ENCODE measurements at regions not wholly inside any gene's neighbourhood (a gene's known extent, or its start where the extent isn't known, plus 50 kb on each side); places are given as distances from the start of the nearest gene placed in this dataset.

GRCh38 chr3:118137778-118138177 lies 896.9 kb downstream of the IGSF11 start:
- no peak for ATAC-seq

GRCh38 chr3:118144919-118145318 lies 889.7 kb downstream of the IGSF11 start:
- TF ChIP-seq ZC3H10 (CRISPR knock-in tag; IDR thresholded peaks at IDR 0.05) (no peak), PPARA (CRISPR knock-in tag; IDR thresholded peaks at IDR 0.05; ENCODE audit: borderline replicate concordance) (no peak), TOX (CRISPR knock-in tag; IDR thresholded peaks at IDR 0.05; ENCODE audit: borderline replicate concordance) (no peak), ZNF70 (CRISPR knock-in tag; IDR thresholded peaks at IDR 0.05) (no peak), GLIS3 (CRISPR knock-in tag; IDR thresholded peaks at IDR 0.05) (no peak), ARNTL (CRISPR knock-in tag; IDR thresholded peaks at IDR 0.05; ENCODE audit: borderline replicate concordance, low read depth) (no peak), ZNF565 (CRISPR knock-in tag; conservative IDR thresholded peaks at IDR 0.05; ENCODE audit: low read depth) (no peak), BACH2 (CRISPR knock-in tag; IDR thresholded peaks at IDR 0.05; ENCODE audit: borderline replicate concordance) (no peak), CSDC2 (CRISPR knock-in tag; IDR thresholded peaks at IDR 0.05) (no peak), OSR1 (CRISPR knock-in tag; IDR thresholded peaks at IDR 0.05) (no peak), TCF4 (CRISPR knock-in tag; IDR thresholded peaks at IDR 0.05; ENCODE audit: borderline replicate concordance) (no peak), ZFP3 (CRISPR knock-in tag; IDR thresholded peaks at IDR 0.05) (no peak), POU6F1 (CRISPR knock-in tag; IDR thresholded peaks at IDR 0.05; ENCODE audit: borderline replicate concordance, low read depth) (no peak), ISL1 (CRISPR knock-in tag; IDR thresholded peaks at IDR 0.05) (no peak), CSRNP3 (CRISPR knock-in tag; IDR thresholded peaks at IDR 0.05) (no peak), ZFP30 (CRISPR knock-in tag; IDR thresholded peaks at IDR 0.05) (no peak), ZNF8 (CRISPR knock-in tag; IDR thresholded peaks at IDR 0.05) (no peak)
- TF ChIP-seq, protein P1, sequence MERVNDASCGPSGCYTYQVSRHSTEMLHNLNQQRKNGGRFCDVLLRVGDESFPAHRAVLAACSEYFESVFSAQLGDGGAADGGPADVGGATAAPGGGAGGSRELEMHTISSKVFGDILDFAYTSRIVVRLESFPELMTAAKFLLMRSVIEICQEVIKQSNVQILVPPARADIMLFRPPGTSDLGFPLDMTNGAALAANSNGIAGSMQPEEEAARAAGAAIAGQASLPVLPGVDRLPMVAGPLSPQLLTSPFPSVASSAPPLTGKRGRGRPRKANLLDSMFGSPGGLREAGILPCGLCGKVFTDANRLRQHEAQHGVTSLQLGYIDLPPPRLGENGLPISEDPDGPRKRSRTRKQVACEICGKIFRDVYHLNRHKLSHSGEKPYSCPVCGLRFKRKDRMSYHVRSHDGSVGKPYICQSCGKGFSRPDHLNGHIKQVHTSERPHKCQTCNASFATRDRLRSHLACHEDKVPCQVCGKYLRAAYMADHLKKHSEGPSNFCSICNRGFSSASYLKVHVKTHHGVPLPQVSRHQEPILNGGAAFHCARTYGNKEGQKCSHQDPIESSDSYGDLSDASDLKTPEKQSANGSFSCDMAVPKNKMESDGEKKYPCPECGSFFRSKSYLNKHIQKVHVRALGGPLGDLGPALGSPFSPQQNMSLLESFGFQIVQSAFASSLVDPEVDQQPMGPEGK (CRISPR knock-in tag; IDR thresholded peaks at IDR 0.05; ENCODE audit: borderline replicate concordance): no peak
- TF ChIP-seq, protein P2, sequence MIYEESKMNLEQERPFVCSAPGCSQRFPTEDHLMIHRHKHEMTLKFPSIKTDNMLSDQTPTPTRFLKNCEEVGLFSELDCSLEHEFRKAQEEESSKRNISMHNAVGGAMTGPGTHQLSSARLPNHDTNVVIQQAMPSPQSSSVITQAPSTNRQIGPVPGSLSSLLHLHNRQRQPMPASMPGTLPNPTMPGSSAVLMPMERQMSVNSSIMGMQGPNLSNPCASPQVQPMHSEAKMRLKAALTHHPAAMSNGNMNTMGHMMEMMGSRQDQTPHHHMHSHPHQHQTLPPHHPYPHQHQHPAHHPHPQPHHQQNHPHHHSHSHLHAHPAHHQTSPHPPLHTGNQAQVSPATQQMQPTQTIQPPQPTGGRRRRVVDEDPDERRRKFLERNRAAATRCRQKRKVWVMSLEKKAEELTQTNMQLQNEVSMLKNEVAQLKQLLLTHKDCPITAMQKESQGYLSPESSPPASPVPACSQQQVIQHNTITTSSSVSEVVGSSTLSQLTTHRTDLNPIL (CRISPR knock-in tag; IDR thresholded peaks at IDR 0.05; ENCODE audit: low read depth): no peak
- ATAC-seq: no peak

More at GRCh38 chr3:118137778-118138177, 896.9 kb downstream of the IGSF11 start:
- TF ChIP-seq RARB (CRISPR knock-in tag; IDR thresholded peaks at IDR 0.05) (no peak), ISL1 (CRISPR knock-in tag; IDR thresholded peaks at IDR 0.05) (no peak), ZNF70 (CRISPR knock-in tag; IDR thresholded peaks at IDR 0.05) (no peak), POU6F1 (CRISPR knock-in tag; IDR thresholded peaks at IDR 0.05; ENCODE audit: borderline replicate concordance, low read depth) (no peak), OSR1 (CRISPR knock-in tag; IDR thresholded peaks at IDR 0.05) (no peak)
- TF ChIP-seq, protein P2 (CRISPR knock-in tag; IDR thresholded peaks at IDR 0.05; ENCODE audit: low read depth): no peak

DNA sequence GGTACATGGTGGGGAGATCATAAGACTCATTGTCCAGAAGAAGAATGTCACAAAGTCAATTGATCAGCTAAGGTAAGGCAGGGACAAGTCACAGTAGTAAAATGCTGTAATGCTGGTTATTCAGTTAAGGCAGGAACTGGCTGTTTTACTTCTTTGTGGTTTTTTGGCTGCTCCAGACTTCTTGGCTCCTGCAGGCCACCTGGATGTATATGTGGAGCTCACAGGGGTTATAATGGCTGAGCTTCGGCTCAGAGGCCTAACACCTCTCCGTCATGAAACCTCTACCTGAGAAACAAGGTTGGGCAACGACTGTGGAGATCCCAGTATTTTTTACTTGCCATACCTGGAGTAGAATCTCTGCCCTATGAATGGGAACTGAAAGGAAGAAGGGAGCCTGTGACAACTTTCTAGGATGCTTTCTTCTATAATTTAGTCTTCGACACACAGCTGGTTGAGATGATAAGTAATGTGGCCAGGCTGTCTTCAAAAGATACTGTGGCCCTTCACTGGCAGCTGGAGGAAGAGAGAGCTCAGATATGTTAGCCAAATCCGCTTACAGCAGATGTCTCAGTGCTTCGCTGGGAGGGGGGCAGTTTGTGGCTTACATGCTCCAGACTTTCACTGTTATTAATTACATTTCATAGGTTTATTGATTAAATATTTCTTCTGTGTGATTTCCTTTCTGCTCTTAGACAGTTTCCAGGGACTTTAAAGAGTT lies 887.8 kb downstream of the IGSF11 start:
- ATAC-seq: no peak
- no peak for TF ChIP-seq ZFP3 (CRISPR knock-in tag; IDR thresholded peaks at IDR 0.05)
- no peak for TF ChIP-seq TSHZ2 (CRISPR knock-in tag; IDR thresholded peaks at IDR 0.05)
- TF ChIP-seq PPARA (CRISPR knock-in tag; IDR thresholded peaks at IDR 0.05; ENCODE audit: borderline replicate concordance): no peak
- no peak for TF ChIP-seq ZFP30 (CRISPR knock-in tag; IDR thresholded peaks at IDR 0.05)
- no peak for TF ChIP-seq POU6F1 (CRISPR knock-in tag; IDR thresholded peaks at IDR 0.05; ENCODE audit: borderline replicate concordance, low read depth)

Measured in SK-N-SH treated with all-trans-retinoic acid at 6 μM for 48 hours (cell line).